SK-N-MC (cell line): ENCODE measurements at regions not wholly inside any gene's neighbourhood (a gene's known extent, or its start where the extent isn't known, plus 50 kb on each side); places are given as distances from the start of the nearest gene placed in this dataset.

Source experiments
- DNase-seq: peaks from one replicate; pipeline ENCODE4 v3.0.0-alpha.2; 2011; ENCODE audit warnings: low read depth, low spot score
- H3K27ac ChIP-seq: fragments of 200-600 bp; sonication (generic); 2 replicates; pipeline ENCODE4 v1.5.1; 2016; ENCODE audit warnings: mixed run types
- H3K36me3 ChIP-seq: fragments of 200-600 bp; sonication (generic); 2 replicates; pipeline ENCODE4 v1.6.1; 2017; ENCODE audit warnings: antibody characterized with exemption, low read length, mixed read lengths; ENCODE audit not compliant: insufficient read depth
- H3K4me3 ChIP-seq: fragments of 200-600 bp; sonication (generic); 2 replicates; pipeline ENCODE4 v1.5.1; 2016
- H3K9ac ChIP-seq: fragments of 200-600 bp; sonication (generic); 2 replicates; pipeline ENCODE4 v1.8.0; 2017; ENCODE audit warnings: mixed run types, mixed read lengths; ENCODE audit not compliant: insufficient read length
- H3K9me3 ChIP-seq: fragments of 200-600 bp; sonication (generic); 2 replicates; pipeline ENCODE4 v1.6.1; 2017; ENCODE audit warnings: low read depth, mild to moderate bottlenecking, antibody characterized with exemption, low read length, moderate library complexity, mixed read lengths
- EZH2 ChIP-seq: fragments of 200-600 bp; sonication (generic); IDR thresholded peaks from one replicate; pipeline ENCODE4 v1.6.1; 2017; ENCODE audit warnings: antibody characterized with exemption
- FOXP2 ChIP-seq: optimal IDR thresholded peaks from 2 replicates; pipeline ENCODE3; 2011; ENCODE audit warnings: mild to moderate bottlenecking, moderate library complexity; ENCODE audit not compliant: insufficient read depth; ENCODE audit errors: extremely low read length, control extremely low read depth
- POLR2AphosphoS5 ChIP-seq: IDR thresholded peaks from 2 replicates; pipeline ENCODE4 v1.6.1; 2012; ENCODE audit warnings: mild to moderate bottlenecking, low read depth, low read length, borderline replicate concordance

DNA sequence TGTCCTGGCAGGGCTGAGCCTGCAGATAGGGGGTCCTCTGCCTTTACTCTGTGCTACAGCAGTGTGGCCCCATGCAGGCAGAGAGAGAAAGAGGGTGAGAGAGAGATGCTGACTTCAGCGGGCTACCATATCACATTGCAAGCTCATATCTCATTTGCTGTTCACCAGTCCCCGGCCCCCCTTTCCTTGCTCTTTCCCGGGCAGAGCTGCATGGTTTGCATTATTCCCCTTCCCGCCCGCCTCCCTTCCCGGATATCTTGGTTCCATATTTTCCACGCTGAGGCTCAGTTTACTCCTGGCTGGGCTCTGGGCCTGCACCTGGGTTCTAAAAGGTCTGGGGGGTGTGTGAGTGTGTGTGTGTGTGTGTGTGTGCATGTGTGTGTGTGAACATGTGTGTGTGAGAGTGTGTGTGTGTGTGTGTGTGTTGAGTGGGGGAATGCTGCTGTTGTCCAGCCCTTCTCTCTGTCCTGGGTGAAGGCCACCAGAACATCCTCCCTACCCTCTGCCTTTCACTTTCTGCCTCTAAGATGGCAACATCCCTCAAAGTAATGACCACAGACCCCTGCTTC, 63.5 kb downstream of the PJA1 start:
- H3K4me3 ChIP-seq: no peak overlapping the region
- no peak overlapping the region for H3K9ac ChIP-seq
- TF ChIP-seq FOXP2: no peak
- no peak for TF ChIP-seq POLR2AphosphoS5
- TF ChIP-seq EZH2: no peak
- DNase-seq: no peak
- H3K27ac ChIP-seq: no peak overlapping the region
- H3K36me3 ChIP-seq: no peaks in the 10 kb centered on the region
- no peaks in the 10 kb centered on the region for H3K9me3 ChIP-seq

DNA sequence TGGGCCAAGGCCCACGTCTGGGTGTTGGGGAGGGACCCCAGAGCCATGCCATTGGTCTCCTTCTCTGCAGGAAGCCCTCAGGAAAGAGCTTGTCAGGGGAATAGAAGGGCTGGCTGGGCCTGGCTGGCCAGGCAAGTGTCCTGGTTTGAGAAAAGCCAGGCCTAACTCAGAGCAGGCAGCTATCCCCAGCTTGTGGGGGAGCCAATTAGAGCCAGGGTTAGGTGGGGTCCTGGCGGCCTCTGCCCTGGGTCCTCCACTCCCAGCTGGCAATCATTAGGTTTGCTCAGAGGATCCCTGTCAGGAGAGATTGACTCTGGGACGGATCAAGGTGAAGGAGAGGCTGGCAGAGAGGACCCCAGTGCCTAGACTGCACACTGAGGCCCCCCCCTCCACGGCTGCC, 64.8 kb downstream of the PJA1 start:
- no peak overlapping the region for H3K9ac ChIP-seq
- H3K4me3 ChIP-seq: no peak overlapping the region
- H3K27ac ChIP-seq: no peak overlapping the region
- TF ChIP-seq POLR2AphosphoS5 (no peak), EZH2 (no peak), FOXP2 (no peak)
- no peaks in the 10 kb centered on the region for H3K36me3 ChIP-seq
- no peaks in the 10 kb centered on the region for H3K9me3 ChIP-seq
- DNase-seq: no peak

DNA sequence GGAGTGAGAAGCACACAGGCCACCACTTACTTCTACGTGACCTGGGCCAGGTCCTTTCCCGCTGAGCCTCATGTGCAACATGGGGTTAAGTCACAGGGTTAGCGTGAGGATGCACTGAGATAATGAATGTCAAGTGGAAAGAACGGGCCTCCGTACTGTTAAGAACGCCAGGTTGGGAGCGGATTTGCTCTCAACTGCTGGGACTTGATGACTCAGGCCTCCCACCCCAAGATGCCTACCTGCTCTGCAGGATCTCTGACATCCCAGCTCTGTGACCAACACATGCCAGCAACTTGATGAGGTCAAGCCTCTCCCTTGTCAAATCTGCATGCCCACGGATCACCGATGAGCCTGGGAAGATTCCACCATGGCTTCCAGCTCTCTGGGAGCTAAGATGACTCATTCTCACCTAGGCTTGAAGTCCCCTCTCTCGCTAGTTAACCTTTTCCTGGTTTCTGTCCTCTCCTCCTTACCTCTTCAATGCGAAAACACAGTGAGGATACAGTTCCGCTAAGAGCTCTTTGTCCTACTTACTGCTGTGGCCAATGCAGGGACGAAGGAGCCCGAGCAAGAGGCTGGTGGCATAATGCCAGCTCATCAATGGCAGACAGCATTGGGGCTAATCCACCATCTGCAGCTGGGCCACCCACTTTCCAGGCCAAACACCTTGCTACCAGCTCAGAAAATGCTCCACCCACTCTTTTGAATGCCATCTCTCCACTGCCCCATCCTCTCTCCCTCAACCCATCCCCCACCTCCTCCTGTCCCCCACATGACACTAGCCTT, 67.6 kb downstream of the PJA1 start:
- no peaks in the 10 kb centered on the region for H3K36me3 ChIP-seq
- no peak for DNase-seq
- H3K27ac ChIP-seq: no peak overlapping the region
- TF ChIP-seq FOXP2 (no peak), EZH2 (no peak), POLR2AphosphoS5 (no peak)
- H3K9ac ChIP-seq: no peak overlapping the region
- no peak overlapping the region for H3K4me3 ChIP-seq
- no peaks in the 10 kb centered on the region for H3K9me3 ChIP-seq

DNA sequence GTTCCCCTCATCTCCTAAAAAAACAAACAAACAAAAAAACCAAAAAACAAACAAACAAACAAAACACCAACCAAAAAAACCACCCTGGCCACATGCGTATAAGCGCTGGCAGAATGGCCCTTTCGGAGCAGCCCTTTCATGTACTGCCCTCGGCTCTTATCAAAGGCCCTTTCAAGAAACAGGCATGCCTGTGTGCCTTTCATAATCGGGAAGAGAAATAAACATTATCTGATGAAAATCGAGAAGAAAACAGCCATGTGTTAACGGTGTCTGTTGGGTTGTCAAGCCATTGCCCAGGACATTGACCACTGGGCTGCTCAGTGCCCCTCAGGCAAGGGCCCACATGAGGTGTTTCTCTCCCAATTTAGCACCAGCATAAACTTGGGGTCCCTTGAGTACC, 68.3 kb downstream of the PJA1 start:
- TF ChIP-seq FOXP2: no peak
- no peak for TF ChIP-seq EZH2
- TF ChIP-seq POLR2AphosphoS5: no peak
- DNase-seq: no peak

DNA sequence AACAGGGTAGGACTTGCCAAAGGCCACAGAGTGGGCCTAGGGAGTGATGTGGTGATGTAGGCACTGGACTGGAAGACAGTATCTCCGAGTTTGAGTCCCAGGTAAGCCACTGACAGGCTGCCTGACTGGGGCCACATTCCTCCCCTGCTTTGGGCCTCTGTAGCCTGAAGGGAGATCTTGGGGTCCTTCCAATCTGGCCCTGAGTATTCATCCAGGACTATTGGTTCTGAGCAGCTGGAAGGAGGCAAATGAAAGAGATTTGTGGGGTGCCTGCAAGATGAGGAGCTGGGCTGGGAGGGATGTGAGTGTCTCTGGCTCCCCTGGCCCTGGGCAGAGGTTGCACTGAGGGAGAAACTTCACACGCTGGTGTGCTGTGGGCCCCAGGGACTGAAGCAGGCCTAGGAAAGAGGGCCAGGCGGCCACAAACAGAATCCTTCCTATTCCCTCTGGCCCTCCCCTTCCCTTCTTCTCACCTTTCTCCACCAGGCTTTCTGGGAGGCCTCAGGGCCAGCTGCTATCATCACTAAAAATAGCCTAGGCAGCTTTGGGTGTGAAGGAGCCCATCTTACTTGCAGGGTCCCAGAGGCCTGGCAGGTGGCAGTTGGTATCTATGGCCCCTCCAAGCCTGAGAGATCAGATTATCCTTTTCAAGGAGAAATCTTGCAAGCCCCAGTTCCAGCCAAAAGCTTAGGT, 70.1 kb downstream of the PJA1 start:
- TF ChIP-seq POLR2AphosphoS5 (no peak), FOXP2 (no peak), EZH2 (no peak)
- no peaks in the 10 kb centered on the region for H3K36me3 ChIP-seq

More for the DNA sequence above, 68.3 kb downstream of the PJA1 start:
- no peak overlapping the region for H3K4me3 ChIP-seq
- no peak overlapping the region for H3K9ac ChIP-seq
- no peak overlapping the region for H3K27ac ChIP-seq
- H3K36me3 ChIP-seq: no peaks in the 10 kb centered on the region
- H3K9me3 ChIP-seq: no peaks in the 10 kb centered on the region

DNA sequence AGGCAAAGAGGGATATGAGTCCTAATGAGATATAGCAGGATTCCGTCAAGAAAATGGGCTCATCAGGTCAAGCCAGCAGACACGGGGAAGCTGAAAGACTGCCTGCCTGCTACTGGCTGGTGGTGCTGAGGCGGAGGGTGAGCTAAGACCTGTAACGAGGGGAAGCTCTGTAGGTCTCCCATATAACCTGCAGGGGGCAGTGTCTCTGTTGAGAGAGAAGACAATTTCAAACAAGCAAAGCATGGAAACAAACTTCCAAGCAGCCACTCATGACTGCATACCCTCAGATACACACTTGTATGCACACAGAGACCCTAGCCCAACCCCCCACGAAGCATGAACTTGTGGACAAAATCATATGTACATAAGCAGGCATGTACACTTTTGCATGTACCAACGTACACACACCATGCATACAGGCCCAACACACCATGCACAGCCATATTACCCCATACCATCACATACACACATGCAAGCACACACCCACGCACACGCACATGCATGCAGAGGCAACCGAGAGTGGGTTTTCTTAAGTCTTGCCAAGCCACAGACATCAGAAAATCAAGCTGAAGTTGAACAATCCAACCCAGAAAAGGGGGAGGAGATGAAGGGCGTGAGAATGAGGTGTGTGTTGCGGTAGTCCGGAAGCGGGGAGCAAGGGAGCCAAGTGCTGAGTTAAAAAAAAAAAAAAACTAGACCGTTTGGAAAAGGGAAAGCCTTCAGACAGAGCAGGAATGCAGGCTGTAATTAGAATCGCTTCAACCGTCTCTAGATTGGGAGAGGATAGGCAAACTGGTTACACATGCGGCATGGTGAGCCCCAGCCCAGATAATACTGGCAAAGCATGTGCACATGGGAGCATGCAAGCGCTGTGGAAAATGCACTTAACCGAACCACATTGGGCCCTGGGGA, 71.0 kb downstream of the PJA1 start:
- no peak for TF ChIP-seq FOXP2
- TF ChIP-seq POLR2AphosphoS5: no peak
- no peak for TF ChIP-seq EZH2
- DNase-seq: peak; percentile 20
- no peak overlapping the region for H3K27ac ChIP-seq
- no peak overlapping the region for H3K4me3 ChIP-seq
- H3K9ac ChIP-seq: no peak overlapping the region
- no peaks in the 10 kb centered on the region for H3K9me3 ChIP-seq
- H3K36me3 ChIP-seq: no peaks in the 10 kb centered on the region

More for the DNA sequence above, 70.1 kb downstream of the PJA1 start:
- H3K9ac ChIP-seq: no peak overlapping the region
- no peaks in the 10 kb centered on the region for H3K9me3 ChIP-seq
- DNase-seq: no peak
- no peak overlapping the region for H3K4me3 ChIP-seq
- no peak overlapping the region for H3K27ac ChIP-seq

DNA sequence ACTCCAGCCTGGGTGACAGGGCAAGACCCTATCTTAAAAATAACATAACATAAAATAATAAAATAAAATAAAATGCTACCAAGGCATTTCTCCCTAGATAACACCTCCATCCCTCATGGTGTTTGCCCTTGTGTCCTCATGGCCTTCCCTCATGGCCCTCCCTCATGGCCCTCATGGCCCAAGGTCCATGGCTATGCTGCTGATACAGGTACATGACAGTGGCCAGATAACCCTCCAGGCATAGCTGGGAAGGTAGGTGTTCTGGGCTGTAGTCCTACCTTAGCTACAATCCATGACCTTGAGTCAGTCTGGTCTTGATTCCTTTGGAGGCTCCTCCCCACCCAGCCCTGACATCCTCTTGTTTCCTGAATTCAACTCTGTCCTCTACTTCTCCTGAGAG, 75.2 kb downstream of the PJA1 start:
- no peaks in the 10 kb centered on the region for H3K36me3 ChIP-seq
- no peak overlapping the region for H3K4me3 ChIP-seq
- H3K9ac ChIP-seq: no peak overlapping the region
- no peaks in the 10 kb centered on the region for H3K9me3 ChIP-seq
- no peak for DNase-seq
- TF ChIP-seq POLR2AphosphoS5: no peak
- TF ChIP-seq EZH2: no peak
- no peak for TF ChIP-seq FOXP2
- H3K27ac ChIP-seq: no peak overlapping the region
